ENCODE measurements at regions not wholly inside any gene's neighbourhood (a gene's known extent, or its start where the extent isn't known, plus 50 kb on each side); places are given as distances from the start of the nearest gene placed in this dataset.

- H3K4me2 ChIP-seq (ENCODE audit: extremely low read depth, insufficient read depth, low read length): no peak overlapping the region
Observed at GRCh38 chr10:108753326-108753725, 1170.0 kb downstream of the XPNPEP1 start.

GRCh38 chr10:108749042-108749441, 1174.3 kb downstream of the XPNPEP1 start:
- Histone ChIP-seq H2AFZ (ENCODE audit: low read length) (no peak overlapping the region), H3K36me3 (ENCODE audit: control insufficient read depth, insufficient read depth, low read length) (no peaks in the 10 kb centered on the region), H3K79me2 (ENCODE audit: control insufficient read depth, insufficient read depth, low read length) (no peaks in the 10 kb centered on the region), H3K27me3 (ENCODE audit: control insufficient read depth, insufficient read depth, low read length) (no peaks in the 10 kb centered on the region), H3K9ac (ENCODE audit: insufficient read depth, low read length) (no peak overlapping the region), H3K4me2 (ENCODE audit: extremely low read depth, insufficient read depth, low read length) (no peak overlapping the region), H4K20me1 (ENCODE audit: control insufficient read depth, extremely low read depth, insufficient read depth, low read length) (no peaks in the 10 kb centered on the region), H3K4me3 (replicated peaks in 1 of 4; ENCODE audit: control extremely low read depth in 1 of 4, insufficient read depth in 1 of 4, low read depth in 3 of 4, low read length in 4 of 4) (no peak overlapping the region), H3K27ac (ENCODE audit: insufficient read depth, low read length) (no peak overlapping the region), H3K4me1 (ENCODE audit: control insufficient read depth, extremely low read depth, insufficient read depth, low read length) (no peaks in the 10 kb centered on the region), H3K9me3 (ENCODE audit: control insufficient read depth, insufficient read depth, low read depth, low read length) (no peaks in the 10 kb centered on the region)
- no peak for TF ChIP-seq EZH2 (IDR thresholded peaks at IDR 0.05; ENCODE audit: low read length, missing control alignments)
- no peak for TF ChIP-seq CTCF (conservative IDR thresholded peaks at IDR 0.05 in 1 of 2, IDR thresholded peaks at IDR 0.05 in 1 of 2; ENCODE audit: low read depth in 1 of 2, low read length in 2 of 2)
- DNase-seq (ENCODE audit: low read depth in 2 of 2): no peak

More at GRCh38 chr10:108753326-108753725, 1170.0 kb downstream of the XPNPEP1 start:
- Histone ChIP-seq H4K20me1 (ENCODE audit: control insufficient read depth, extremely low read depth, insufficient read depth, low read length) (no peaks in the 10 kb centered on the region), H3K27me3 (ENCODE audit: control insufficient read depth, insufficient read depth, low read length) (no peaks in the 10 kb centered on the region), H3K4me1 (ENCODE audit: control insufficient read depth, extremely low read depth, insufficient read depth, low read length) (no peaks in the 10 kb centered on the region), H3K79me2 (ENCODE audit: control insufficient read depth, insufficient read depth, low read length) (no peaks in the 10 kb centered on the region), H3K36me3 (ENCODE audit: control insufficient read depth, insufficient read depth, low read length) (no peaks in the 10 kb centered on the region), H3K27ac (ENCODE audit: insufficient read depth, low read length) (no peak overlapping the region), H3K9me3 (ENCODE audit: control insufficient read depth, insufficient read depth, low read depth, low read length) (no peaks in the 10 kb centered on the region), H3K9ac (ENCODE audit: insufficient read depth, low read length) (no peak overlapping the region), H2AFZ (ENCODE audit: low read length) (no peak overlapping the region), H3K4me3 (replicated peaks in 1 of 4; ENCODE audit: control extremely low read depth in 1 of 4, insufficient read depth in 1 of 4, low read depth in 3 of 4, low read length in 4 of 4) (no peak overlapping the region)
- TF ChIP-seq CTCF (conservative IDR thresholded peaks at IDR 0.05 in 1 of 2, IDR thresholded peaks at IDR 0.05 in 1 of 2; ENCODE audit: low read depth in 1 of 2, low read length in 2 of 2) (no peak), EZH2 (IDR thresholded peaks at IDR 0.05; ENCODE audit: low read length, missing control alignments) (no peak)
- no peak for DNase-seq (ENCODE audit: low read depth in 2 of 2)

- H3K36me3 ChIP-seq (ENCODE audit: control insufficient read depth, insufficient read depth, low read length): no peaks in the 10 kb centered on the region
- H4K20me1 ChIP-seq (ENCODE audit: control insufficient read depth, extremely low read depth, insufficient read depth, low read length): no peaks in the 10 kb centered on the region
- no peak overlapping the region for H3K4me3 ChIP-seq (replicated peaks in 1 of 4; ENCODE audit: control extremely low read depth in 1 of 4, insufficient read depth in 1 of 4, low read depth in 3 of 4, low read length in 4 of 4)
- no peaks in the 10 kb centered on the region for H3K9me3 ChIP-seq (ENCODE audit: control insufficient read depth, insufficient read depth, low read depth, low read length)
- no peak for TF ChIP-seq CTCF (conservative IDR thresholded peaks at IDR 0.05 in 1 of 2, IDR thresholded peaks at IDR 0.05 in 1 of 2; ENCODE audit: low read depth in 1 of 2, low read length in 2 of 2)
- no peak for TF ChIP-seq EZH2 (IDR thresholded peaks at IDR 0.05; ENCODE audit: low read length, missing control alignments)
- no peaks in the 10 kb centered on the region for H3K27me3 ChIP-seq (ENCODE audit: control insufficient read depth, insufficient read depth, low read length)
- peak in 1 of 2 donors; percentile 58 for DNase-seq (ENCODE audit: low read depth in 2 of 2)
- H3K9ac ChIP-seq (ENCODE audit: insufficient read depth, low read length): no peak overlapping the region
- H3K79me2 ChIP-seq (ENCODE audit: control insufficient read depth, insufficient read depth, low read length): no peaks in the 10 kb centered on the region
- no peak overlapping the region for H3K27ac ChIP-seq (ENCODE audit: insufficient read depth, low read length)
- no peak overlapping the region for H3K4me2 ChIP-seq (ENCODE audit: extremely low read depth, insufficient read depth, low read length)
- no peaks in the 10 kb centered on the region for H3K4me1 ChIP-seq (ENCODE audit: control insufficient read depth, extremely low read depth, insufficient read depth, low read length)
- no peak overlapping the region for H2AFZ ChIP-seq (ENCODE audit: low read length)
Observed at GRCh38 chr10:108736111-108736510, 1187.2 kb downstream of the XPNPEP1 start.

Measured in fibroblast of lung (primary cell).